ENCODE measurements at regions not wholly inside any gene's neighbourhood (a gene's known extent, or its start where the extent isn't known, plus 50 kb on each side); places are given as distances from the start of the nearest gene placed in this dataset.

DNA sequence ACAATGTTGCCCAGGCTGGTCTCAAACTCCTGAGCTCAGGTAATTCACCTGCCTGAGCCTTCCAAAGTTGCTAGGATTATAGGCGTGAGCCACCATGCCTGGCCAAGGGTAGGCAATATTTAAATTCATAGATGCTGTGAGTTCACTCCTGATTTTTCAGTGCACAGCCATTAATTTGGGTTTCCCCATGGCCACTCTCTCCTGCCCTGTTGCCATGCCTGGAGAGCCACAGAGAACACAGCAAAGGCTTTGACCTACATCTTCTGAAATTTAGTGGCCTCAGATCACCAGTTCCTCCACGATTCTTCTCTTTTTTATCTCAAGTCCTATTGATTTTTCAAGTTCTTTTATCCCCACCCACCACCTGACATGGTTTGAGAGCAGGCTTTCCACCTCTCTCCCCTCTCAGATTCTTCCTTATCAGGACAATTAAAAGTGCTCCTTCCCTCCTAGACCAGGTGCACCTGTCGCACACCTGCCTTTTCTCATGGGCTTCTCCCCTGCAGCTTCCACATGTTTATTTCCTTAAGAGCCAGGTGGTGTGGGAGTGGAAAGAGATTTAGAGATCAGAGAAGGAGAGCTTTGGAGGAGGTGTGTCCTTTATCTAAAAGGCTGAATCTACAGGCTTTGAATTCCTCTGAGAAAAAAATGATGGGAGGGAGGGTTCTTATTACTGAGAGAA is 123.8 kb downstream of the ADRA2A start:
- TF ChIP-seq ZNF416 (CRISPR knock-in tag; IDR thresholded peaks at IDR 0.05): no peak
- TF ChIP-seq, protein P1, sequence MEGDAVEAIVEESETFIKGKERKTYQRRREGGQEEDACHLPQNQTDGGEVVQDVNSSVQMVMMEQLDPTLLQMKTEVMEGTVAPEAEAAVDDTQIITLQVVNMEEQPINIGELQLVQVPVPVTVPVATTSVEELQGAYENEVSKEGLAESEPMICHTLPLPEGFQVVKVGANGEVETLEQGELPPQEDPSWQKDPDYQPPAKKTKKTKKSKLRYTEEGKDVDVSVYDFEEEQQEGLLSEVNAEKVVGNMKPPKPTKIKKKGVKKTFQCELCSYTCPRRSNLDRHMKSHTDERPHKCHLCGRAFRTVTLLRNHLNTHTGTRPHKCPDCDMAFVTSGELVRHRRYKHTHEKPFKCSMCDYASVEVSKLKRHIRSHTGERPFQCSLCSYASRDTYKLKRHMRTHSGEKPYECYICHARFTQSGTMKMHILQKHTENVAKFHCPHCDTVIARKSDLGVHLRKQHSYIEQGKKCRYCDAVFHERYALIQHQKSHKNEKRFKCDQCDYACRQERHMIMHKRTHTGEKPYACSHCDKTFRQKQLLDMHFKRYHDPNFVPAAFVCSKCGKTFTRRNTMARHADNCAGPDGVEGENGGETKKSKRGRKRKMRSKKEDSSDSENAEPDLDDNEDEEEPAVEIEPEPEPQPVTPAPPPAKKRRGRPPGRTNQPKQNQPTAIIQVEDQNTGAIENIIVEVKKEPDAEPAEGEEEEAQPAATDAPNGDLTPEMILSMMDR (IDR thresholded peaks at IDR 0.05): no peak
- no peak for TF ChIP-seq STAT6 (CRISPR knock-in tag; conservative IDR thresholded peaks at IDR 0.05; ENCODE audit: low read depth)
- no peak for TF ChIP-seq KAT7 (CRISPR knock-in tag; IDR thresholded peaks at IDR 0.05; ENCODE audit: borderline replicate concordance)
- TF ChIP-seq ZBTB43 (CRISPR knock-in tag; IDR thresholded peaks at IDR 0.05): no peak
- no peak for TF ChIP-seq SP1 (CRISPR knock-in tag; conservative IDR thresholded peaks at IDR 0.05)
- no peak for TF ChIP-seq ZBTB21 (CRISPR knock-in tag; IDR thresholded peaks at IDR 0.05; ENCODE audit: borderline replicate concordance)
- no peak for TF ChIP-seq FOXJ3 (CRISPR knock-in tag; IDR thresholded peaks at IDR 0.05; ENCODE audit: borderline replicate concordance)

Measured in WTC11 (cell line).